SK-N-SH treated with all-trans-retinoic acid at 6 μM for 48 hours (cell line): ENCODE measurements at regions not wholly inside any gene's neighbourhood (a gene's known extent, or its start where the extent isn't known, plus 50 kb on each side); places are given as distances from the start of the nearest gene placed in this dataset.

Experiments used
- ARNTL ChIP-seq: fragments of 450-650 bp; formaldehyde crosslinking; IDR thresholded peaks from 2 replicates; pipeline ENCODE4 v1.5.0; 2020; ENCODE audit warnings: low read depth, mild to moderate bottlenecking, moderate library complexity, borderline replicate concordance
- SNAI2 ChIP-seq: fragments of 250-450 bp; sonication (Bioruptor Pico); IDR thresholded peaks from 2 replicates; pipeline ENCODE4 v1.5.0; 2020; ENCODE audit warnings: mild to moderate bottlenecking, moderate library complexity
- TF ChIP-seq, protein P1 (sequence below): fragments of 250-450 bp; sonication (Bioruptor Pico); IDR thresholded peaks from 2 replicates; pipeline ENCODE4 v1.5.1; 2020; ENCODE audit warnings: low read depth, mild to moderate bottlenecking, moderate library complexity

DNA sequence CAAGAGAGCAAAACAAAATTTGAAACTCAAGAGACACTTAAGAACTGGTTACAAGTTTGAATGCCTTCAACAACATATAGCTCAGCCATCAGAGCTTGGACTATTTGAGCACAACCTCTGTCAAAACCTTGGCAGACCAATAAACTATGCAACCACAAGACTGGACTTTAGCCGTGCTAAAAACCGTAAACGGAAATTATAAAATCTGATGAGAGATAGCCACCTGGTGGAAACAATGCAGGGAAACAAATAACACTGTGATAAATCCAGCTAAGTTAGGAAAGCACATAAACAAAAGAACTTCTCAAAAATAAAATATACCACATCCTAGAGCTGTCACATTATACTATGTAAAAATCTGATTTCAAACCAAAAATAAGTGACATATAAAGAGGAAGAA, 1074.2 kb upstream of the NOVA1 start:
- TF ChIP-seq, protein P1, sequence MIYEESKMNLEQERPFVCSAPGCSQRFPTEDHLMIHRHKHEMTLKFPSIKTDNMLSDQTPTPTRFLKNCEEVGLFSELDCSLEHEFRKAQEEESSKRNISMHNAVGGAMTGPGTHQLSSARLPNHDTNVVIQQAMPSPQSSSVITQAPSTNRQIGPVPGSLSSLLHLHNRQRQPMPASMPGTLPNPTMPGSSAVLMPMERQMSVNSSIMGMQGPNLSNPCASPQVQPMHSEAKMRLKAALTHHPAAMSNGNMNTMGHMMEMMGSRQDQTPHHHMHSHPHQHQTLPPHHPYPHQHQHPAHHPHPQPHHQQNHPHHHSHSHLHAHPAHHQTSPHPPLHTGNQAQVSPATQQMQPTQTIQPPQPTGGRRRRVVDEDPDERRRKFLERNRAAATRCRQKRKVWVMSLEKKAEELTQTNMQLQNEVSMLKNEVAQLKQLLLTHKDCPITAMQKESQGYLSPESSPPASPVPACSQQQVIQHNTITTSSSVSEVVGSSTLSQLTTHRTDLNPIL (CRISPR knock-in tag): no peak
- TF ChIP-seq SNAI2 (CRISPR knock-in tag): no peak
- no peak for TF ChIP-seq ARNTL (CRISPR knock-in tag)
